HG03442 (cell line): ENCODE measurements at regions not wholly inside any gene's neighbourhood (a gene's known extent, or its start where the extent isn't known, plus 50 kb on each side); places are given as distances from the start of the nearest gene placed in this dataset.
A peak's percentile ranks its signal among the peaks of the same experiment; 100 is the strongest.

Experiments
- ATAC-seq: cut with Tn5 transposase; IDR thresholded peaks from one replicate; pipeline ENCODE4 v1.9.1; 2021; ENCODE audit warnings: mild to moderate bottlenecking, moderate library complexity; ENCODE audit not compliant: unreplicated experiment

- no peak for ATAC-seq
Observed at GRCh38 chr3:154775821-154776548, 304.1 kb upstream of the MME start.

DNA sequence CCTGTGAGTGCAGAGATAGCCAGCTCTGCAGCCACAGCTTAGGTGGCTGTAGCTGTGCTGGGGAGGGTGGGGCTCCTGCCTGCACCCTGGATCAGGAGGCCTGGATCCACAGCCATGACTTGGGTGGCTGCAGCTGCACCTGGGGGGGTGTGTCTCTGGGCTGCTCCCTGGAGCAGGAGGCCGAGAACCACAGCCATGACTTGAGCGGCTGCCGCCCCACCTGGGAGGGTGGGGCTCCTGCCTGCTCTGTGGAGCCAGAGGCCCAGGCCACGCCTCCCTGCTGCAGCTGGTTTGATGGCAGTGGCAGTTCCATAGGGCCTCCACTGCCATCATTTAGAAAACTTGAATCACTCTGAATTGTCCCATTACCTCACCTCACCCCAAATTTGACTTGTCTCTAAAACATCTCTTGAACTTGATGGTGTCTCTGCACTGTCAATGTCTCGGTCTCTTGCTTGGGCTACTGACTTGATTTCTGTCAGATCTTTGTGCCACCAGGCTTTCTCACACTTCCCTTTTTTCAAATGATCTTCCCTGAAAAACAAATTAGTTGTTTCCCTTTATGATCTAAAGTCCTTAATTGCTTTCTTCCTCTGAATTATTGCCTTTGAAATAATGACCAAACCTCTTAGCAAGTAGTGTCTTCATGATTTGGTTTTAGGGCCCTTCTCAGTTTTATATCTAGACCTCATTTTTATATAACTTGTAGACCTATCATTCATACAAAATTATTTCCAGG, 313.2 kb upstream of the MME start:
- no peak for ATAC-seq

GRCh38 chr3:154764856-154765640, 315.1 kb upstream of the MME start:
- no peak for ATAC-seq

- no peak for ATAC-seq
Observed at GRCh38 chr3:154762486-154762885, 317.6 kb upstream of the MME start.

- no peak for ATAC-seq
Observed at GRCh38 chr3:154759966-154760365, 320.2 kb upstream of the MME start.

DNA sequence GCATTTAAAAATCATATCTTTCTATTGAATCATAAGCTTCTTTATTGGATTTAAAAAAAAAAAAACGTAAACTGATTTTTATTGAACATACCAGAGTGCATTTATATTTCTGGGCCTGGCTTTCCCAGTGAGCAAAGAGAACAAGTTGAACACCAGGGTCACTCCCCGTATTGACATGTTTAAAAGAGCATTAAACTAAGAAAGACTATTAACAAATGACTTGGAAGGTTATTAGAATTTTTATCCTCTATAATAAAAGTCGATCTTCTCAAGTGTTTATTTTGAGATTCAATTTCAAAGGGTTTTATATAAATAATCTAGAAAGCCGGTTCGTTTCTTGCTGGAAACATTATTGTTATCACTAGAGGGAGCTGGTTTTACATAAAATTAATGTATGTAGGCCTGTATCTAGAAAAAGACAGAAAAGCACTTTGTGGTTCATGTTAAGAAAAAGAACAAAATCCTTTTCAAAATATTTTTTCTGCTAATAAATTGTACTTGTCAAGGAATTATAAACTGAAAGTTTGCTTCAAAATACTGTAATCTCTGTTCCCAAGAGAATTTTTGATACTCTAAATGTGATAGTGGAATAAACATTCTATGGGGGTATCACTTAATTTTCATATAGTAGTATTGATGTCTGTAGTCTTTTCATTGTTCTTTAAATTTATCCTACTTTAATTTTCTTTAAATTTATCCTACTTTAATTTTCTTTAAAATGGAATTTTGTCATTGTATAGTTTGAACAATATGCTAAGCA, 321.8 kb upstream of the MME start:
- no peak for ATAC-seq

GRCh38 chr3:154753101-154753500, 323.1 kb upstream of the GPR149 start:
- ATAC-seq = no peak

- ATAC-seq = no peak
Observed at GRCh38 chr3:154749514-154749913, 319.5 kb upstream of the GPR149 start.

DNA sequence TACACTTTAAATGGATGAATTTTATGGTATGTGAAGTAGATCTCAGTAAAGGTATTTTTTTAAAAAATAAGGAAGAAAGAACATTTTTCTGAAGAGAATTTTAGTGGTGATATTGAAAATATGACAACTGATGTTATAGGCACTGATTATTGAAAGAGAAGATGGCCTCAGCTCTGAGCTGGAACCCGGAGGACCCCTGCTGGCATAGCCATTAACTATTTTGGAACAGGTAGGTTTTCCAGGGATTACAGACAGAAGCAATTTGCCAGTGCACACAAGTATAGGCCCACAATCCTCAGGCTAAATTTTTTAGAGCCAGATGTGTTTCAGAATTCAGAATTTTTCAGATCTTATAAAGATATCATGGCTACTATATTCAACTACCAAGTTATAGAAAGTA, 315.9 kb upstream of the GPR149 start:
- ATAC-seq = no peak

- no peak for ATAC-seq
Observed at GRCh38 chr3:154745122-154745521, 315.1 kb upstream of the GPR149 start.

GRCh38 chr3:154743418-154743817, 313.4 kb upstream of the GPR149 start:
- no peak for ATAC-seq

DNA sequence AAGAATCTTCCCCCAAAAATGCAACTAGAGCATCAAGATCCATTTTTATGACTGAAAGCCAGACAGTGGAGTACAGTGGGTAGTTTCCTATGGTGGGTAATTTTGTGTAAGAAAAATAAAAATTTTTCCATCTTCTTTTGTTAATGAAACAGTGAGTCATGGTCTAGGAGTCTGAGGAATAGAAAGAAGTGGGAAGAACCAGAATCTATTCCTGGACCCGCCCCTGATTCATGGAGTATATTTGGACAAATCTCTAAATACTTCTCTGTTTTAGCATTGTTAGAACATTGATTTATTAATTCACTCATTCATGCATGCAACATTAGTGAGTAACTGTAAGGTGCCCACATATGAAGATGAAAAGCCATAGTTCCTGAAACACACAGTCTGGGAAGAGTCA, 304.5 kb upstream of the GPR149 start:
- ATAC-seq = no peak

DNA sequence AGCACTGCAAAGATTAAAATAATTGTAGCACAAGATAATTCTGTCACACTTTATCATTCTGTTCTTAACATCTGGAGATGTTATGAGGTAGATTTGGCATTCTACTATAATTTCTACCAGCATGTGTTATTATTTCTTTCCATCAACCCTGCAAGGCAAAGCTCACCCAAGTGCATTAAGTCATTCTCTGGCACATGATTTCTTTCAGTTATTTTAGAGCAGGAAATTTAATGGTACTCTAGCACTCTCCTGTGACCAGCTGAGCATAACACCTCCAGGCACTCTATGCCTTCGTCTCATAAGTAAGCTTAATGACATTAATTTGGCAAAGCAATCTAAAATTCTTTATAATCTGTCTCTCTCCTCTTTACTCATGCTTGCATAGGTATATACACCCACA, 300.2 kb upstream of the GPR149 start:
- ATAC-seq = no peak

DNA sequence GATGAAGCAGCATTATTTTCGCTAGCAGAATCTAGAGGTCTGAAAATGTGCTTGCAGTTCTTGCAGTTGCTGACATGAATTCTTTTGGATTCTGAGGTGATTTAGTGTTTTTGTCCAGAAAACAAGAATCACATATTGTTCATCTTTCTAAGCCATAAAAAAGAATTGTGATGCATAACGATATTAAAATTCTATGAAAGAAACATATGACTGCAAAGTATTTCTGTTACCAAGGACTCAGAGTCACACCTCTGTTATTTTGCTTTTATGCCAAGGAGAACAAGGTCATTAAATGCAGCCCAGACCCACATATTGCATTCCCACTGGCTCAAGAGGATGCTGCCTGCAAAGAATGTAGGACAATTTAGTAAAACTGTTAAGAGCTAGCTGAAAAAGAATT, 299.8 kb upstream of the GPR149 start:
- ATAC-seq = no peak

DNA sequence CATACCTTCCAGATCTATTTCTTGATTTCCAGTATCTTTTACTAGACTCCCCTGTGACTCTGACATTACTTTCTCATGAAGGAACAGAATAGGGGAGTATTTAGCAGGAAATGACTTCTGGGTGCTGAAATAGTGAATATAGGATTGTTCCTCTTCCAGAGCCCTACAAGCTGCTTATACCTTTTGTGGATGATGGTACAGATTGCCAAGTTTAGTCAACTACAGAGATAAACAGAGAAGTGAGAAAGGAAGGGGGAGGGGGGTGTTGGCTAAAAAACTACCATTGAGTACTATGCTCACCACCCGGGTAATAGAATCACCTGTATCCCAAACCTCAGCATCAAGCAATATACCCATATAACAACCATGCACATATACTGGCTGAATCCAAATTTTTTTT, 298.3 kb upstream of the GPR149 start:
- ATAC-seq = no peak

DNA sequence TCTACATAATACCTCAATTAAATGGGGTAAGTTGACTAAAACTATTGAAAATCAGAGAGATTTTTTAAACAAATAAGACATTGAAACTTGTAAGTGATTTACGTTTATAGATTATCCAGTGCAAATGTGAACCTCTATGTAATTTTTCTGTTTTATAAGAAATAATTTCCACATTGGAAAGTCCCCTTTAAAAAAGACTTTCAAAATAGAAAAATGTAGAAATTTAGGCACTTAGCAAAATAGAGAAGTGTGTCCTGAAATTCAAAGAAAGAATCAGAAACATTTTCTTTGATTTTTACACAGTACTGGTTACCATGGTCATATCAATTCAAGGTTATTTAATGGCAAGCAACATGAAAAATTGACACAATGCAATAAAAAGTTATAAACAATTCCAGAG, 290.9 kb upstream of the GPR149 start:
- no peak for ATAC-seq

- no peak for ATAC-seq
Observed at GRCh38 chr3:154718053-154718452, 288.1 kb upstream of the GPR149 start.

DNA sequence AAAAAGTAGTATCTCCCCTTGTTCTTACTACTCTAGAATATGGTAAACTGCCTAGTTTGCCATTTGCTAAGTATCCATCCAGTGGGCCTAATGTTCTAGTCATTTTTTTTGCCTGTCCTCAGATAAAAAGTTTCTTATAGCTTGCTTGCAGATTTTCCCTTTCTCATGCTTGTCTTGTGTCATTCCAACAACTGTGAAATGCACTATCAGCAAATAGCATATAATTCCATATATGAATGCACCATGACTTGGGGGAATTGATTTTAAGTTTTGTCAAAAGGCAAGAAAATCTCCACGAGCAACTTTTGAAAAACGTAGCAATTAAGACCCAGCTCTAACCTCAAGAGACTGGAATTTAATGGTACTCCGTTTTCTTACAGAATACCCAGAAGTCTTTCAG, 286.2 kb upstream of the GPR149 start:
- no peak for ATAC-seq

DNA sequence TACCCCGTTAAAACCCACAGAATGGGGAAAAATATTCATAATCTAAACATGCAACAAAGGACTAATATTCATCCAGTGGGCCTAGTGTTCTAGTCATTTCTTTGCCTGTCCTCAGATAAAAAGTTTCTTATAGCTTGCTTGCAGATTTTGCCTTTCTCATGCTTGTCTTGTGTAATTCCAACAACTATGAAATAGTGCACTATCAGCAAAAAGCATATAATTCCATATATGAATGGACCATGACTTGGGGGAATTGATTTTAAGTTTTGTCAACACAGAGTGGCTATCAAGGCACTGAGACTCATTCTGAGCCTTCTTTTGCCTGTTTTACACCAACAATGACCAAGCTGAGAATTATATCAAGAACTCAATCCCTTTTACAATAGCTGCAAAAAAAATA, 278.6 kb upstream of the GPR149 start:
- ATAC-seq = no peak

- ATAC-seq = no peak
Observed at GRCh38 chr3:154701055-154701454, 271.1 kb upstream of the GPR149 start.

- ATAC-seq = peak; percentile 83
Observed at GRCh38 chr3:154690413-154690812, 260.4 kb upstream of the GPR149 start.
